Heart left ventricle (tissue), 16 donors: ENCODE measurements at regions not wholly inside any gene's neighbourhood (a gene's known extent, or its start where the extent isn't known, plus 50 kb on each side); places are given as distances from the start of the nearest gene placed in this dataset.

Source experiments
- ATAC-seq, 4 donors: fragments of 200-7000 bp; cut with Tn5 transposase; one replicate each; pipeline ENCODE4 v1.9.1; 2020 to 2022; ENCODE audit warnings: moderate library complexity in 4 of 4, mild to moderate bottlenecking in 3 of 4, moderate number of reproducible peaks in 1 of 4
- DNase-seq, 5 donors: peaks; one replicate each; pipeline ENCODE4 v3.0.0-alpha.2; 2020
- H3K27ac ChIP-seq, 12 donors: fragments of 200-600 bp; sonication (generic) in 4 of 12; one replicate each; pipeline versions ENCODE4 v1.5.0 to v1.8.0; 2016 to 2022; ENCODE audit warnings: mild to moderate bottlenecking in 2 of 12
- H3K27me3 ChIP-seq, 9 donors: fragments of 200-600 bp; sonication (generic) in 2 of 9; one replicate each; pipeline versions ENCODE4 v1.5.1 to v1.8.0; 2016 to 2022; ENCODE audit warnings: mild to moderate bottlenecking in 3 of 9
- H3K36me3 ChIP-seq, 9 donors: fragments of 200-600 bp; sonication (generic) in 2 of 9; one replicate each; pipeline versions ENCODE4 v1.5.0 to v1.8.0; 2018 to 2022; ENCODE audit warnings: mild to moderate bottlenecking in 2 of 9
- H3K4me1 ChIP-seq, 12 donors: fragments of 200-600 bp; sonication (generic) in 4 of 12; one replicate each; pipeline versions ENCODE4 v1.5.0 to v1.8.0; 2016 to 2022; ENCODE audit warnings: mild to moderate bottlenecking in 3 of 12
- H3K4me3 ChIP-seq, 12 donors: fragments of 200-600 bp; sonication (generic) in 4 of 12; one replicate each; pipeline versions ENCODE4 v1.5.0 to v1.8.0; 2017 to 2022; ENCODE audit warnings: mild to moderate bottlenecking in 9 of 12, moderate library complexity in 4 of 12
- H3K9me3 ChIP-seq, 12 donors: fragments of 200-600 bp; sonication (generic) in 4 of 12; one replicate each; pipeline versions ENCODE4 v1.5.0 to v1.8.0; 2016 to 2022; ENCODE audit warnings: mild to moderate bottlenecking in 1 of 12
- POLR2A ChIP-seq, 2 donors: fragments of 450-650 bp; IDR thresholded peaks; one replicate each; pipeline ENCODE4 v1.6.1; 2017; ENCODE audit warnings: antibody characterized with exemption in 2 of 2, mild to moderate bottlenecking in 2 of 2, moderate library complexity in 2 of 2
- WGBS, 4 donors: extraction: QIAGEN DNeasy Blood & Tissue Kit in 2 of 4; methylation state at CpG; one replicate each; pipeline versions ENCODE4 v1.1.5 to v1.1.7; 2013 to 2018; 5-methylcytosine and 5-hydroxymethylcytosine counted together
- intact Hi-C, 10 donors: fragments of 100-400 bp; cut with DNase I; formaldehyde crosslinking; loops; one replicate each; pipeline versions ENCODE4 v1.11.1 to v1.14.2; 2022
- TF ChIP-seq, protein P1 (sequence below), 12 donors: fragments of 200-600 bp; sonication (generic) in 4 of 12; IDR thresholded peaks; one replicate each; pipeline versions ENCODE4 v1.5.0 to v1.8.0; 2018 to 2022; ENCODE audit warnings: antibody characterized with exemption in 12 of 12, mild to moderate bottlenecking in 5 of 12
- donor health status: ischemic (EF 13 %, LVEDD 7.1; RV severe dilation, severe dysfunction).
- donor health status: healthy with polysubstance abuse.
- donor health status: DM: no; HTN: yes; CAD: no.
- donor health status: DM: no; HTN: no; CAD: no.
- donor health status: ischemic (EF 25% LVEDD 6.9; RV normal size, moderate dysfunction).
- donor health status: ischemic (EF 25% LVEDD 5.7; RV mildly dilated, moderate dysfunction).
- donor health status: healthy.
- donor health status: DM: yes; HTN: yes; CAD: no.
- donor health status: ischemic (EF 35%, LVEDD 5.7; RV mildly dilated, moderate dysfunction).
- donor health status: nonischemic (EF 11% LVEDD 7.7; RV severe dilation, severe dysfunction).
- donor health status: DM: yes; HTN: yes; CAD: no.
- donor health status: PGD.
- donor health status: ischemic (EF 29% LVEDD 5.4; RV normal size, mild dysfunction).
- donor health status: nonischemic (EF 23%, LVEDD 6.1; RV moderate dilation, normal function).

DNA sequence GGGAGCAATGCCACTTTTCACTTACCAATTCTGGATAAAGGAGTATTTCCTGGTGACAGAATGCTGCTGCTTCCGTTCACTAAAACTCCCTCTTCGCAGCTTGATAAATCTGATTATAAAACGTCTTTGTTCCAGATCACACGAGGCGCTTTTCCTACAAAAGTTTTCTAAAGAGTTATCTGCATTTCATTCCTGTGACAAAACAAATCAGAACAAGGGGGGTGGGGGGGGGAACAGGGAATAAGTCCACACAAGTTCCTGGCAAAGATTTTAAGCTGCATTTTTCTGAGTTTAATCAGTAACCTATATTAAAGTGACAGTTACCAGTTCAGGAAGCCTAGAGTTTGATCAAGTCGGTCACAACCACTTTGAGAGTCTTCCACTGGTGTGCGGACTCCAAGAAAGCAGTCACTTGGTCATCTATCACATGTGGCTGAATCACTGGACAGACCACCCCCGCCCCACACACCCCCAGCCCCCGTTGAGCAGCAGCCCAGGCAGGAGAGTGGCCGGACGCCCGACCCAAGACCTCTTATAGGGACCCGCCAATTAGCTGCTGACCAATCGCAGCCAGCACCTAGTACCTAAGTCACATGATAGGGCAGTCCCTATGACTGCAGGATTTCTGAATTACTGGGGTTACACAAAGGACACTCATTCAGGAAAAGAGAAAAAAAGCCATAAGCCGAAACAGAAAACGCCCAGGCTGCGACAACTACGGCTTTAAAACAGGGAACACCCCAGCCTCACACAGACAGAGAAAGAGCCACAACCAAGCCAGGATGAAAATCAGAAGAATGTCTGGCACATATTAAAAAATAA, 569.3 kb upstream of the DIPK2B start:
- Histone ChIP-seq H3K27ac (peak overlapping the region; percentile 8 to 84 (median 76)), H3K4me3 (peak overlapping the region in 11 of 12 donors; percentile 12 to 67 (median 52)), H3K9me3 (no peaks in the 10 kb centered on the region), H3K27me3 (peaks cover 0 to 41% (median 0%) of the 10 kb centered on the region in 9 donors), H3K36me3 (no peaks in the 10 kb centered on the region), H3K4me1 (peaks cover 0 to 39% (median 2%) of the 10 kb centered on the region in 12 donors)
- ATAC-seq, result peak; percentile 82 to 94 (median 92)
- TF ChIP-seq POLR2A (IDR thresholded peaks at IDR 0.05), result peak in 1 of 2 donors; percentile 54
- TF ChIP-seq, protein P1, sequence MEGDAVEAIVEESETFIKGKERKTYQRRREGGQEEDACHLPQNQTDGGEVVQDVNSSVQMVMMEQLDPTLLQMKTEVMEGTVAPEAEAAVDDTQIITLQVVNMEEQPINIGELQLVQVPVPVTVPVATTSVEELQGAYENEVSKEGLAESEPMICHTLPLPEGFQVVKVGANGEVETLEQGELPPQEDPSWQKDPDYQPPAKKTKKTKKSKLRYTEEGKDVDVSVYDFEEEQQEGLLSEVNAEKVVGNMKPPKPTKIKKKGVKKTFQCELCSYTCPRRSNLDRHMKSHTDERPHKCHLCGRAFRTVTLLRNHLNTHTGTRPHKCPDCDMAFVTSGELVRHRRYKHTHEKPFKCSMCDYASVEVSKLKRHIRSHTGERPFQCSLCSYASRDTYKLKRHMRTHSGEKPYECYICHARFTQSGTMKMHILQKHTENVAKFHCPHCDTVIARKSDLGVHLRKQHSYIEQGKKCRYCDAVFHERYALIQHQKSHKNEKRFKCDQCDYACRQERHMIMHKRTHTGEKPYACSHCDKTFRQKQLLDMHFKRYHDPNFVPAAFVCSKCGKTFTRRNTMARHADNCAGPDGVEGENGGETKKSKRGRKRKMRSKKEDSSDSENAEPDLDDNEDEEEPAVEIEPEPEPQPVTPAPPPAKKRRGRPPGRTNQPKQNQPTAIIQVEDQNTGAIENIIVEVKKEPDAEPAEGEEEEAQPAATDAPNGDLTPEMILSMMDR (IDR thresholded peaks at IDR 0.05), result no peak
- WGBS, 4 donors, result 28 to 58% (median 48%) methylated on average over 17 to 18 of the region's 18 CpGs
- intact Hi-C loops, result loop anchor here in 1 of 10 donors (10.0 kb wide), 1 partner anchor 65 kb away; no protein-coding TSS in a partner anchor
- DNase-seq, result peak; percentile 55 to 73 (median 65)

DNA sequence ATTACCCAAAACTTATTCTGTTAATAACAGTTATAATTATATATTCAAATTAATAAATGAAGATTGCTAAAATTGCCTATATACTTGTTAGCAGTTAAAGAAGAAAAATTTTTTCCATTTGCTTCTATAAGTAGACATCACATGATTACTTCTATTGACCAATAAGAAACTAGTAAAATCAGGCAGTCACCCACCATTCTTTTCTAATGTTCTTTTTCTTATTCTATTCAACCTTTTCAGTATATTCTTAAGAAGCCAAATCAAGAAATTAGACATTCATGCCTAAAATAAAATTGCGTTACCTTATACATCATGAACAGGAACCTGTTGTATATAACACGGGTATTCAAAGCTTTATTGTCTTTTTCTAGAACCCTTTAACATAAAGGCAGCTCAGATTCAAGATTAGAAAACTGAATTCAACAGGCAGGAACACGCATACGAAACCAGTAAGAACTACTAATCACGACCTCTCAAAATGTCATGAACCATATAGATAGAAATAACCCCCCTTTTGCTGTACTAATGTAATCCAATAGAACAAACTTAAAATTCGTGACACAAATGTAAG, 568.1 kb upstream of the DIPK2B start:
- H3K4me3 ChIP-seq, result peak overlapping the region in 11 of 12 donors; percentile 12 to 67 (median 52)
- WGBS, 4 donors, result 48 to 59% (median 53%) methylated on average over 6 of the region's 6 CpGs
- no peaks in the 10 kb centered on the region for H3K9me3 ChIP-seq
- peaks cover 0 to 42% (median 2%) of the 10 kb centered on the region in 12 donors for H3K4me1 ChIP-seq
- intact Hi-C loops, result no loop called here
- peak overlapping the region in 8 of 12 donors; percentile 52 to 84 (median 77) for H3K27ac ChIP-seq
- peaks cover 0 to 41% (median 0%) of the 10 kb centered on the region in 9 donors for H3K27me3 ChIP-seq
- no peaks in the 10 kb centered on the region for H3K36me3 ChIP-seq
- DNase-seq, result no peak
- TF ChIP-seq POLR2A (IDR thresholded peaks at IDR 0.05), result no peak
- TF ChIP-seq, protein P1 (IDR thresholded peaks at IDR 0.05), result no peak
- no peak for ATAC-seq

DNA sequence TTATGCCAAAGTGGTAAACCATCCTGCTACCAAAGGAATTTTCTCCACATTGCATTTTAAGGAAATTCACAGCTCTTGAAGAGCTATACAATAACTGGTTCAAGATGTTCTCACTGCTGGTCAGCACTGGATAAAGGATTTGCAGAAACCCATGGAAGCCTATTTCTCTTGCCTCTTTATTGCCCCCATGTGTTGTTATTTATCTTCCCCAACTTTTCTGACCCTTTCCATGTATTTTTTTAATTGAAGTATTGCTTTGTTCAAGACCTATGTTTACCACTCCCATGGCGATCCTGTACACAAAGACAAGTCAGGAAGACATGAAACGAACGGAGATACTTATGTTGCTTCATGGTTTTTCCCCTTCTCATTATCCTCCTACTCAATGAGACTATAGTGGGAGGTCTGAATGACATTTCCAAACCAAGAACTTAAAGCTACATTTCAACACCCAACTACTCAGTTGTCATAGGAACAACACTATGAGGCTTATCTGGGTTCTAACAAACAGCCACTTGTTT, 566.4 kb upstream of the DIPK2B start:
- DNase-seq, result no peak
- Histone ChIP-seq H3K9me3 (no peaks in the 10 kb centered on the region), H3K27ac (peak overlapping the region in 2 of 12 donors; percentile 81 to 82), H3K27me3 (peaks cover 0 to 40% (median 0%) of the 10 kb centered on the region in 9 donors), H3K4me1 (peaks cover 0 to 44% (median 0%) of the 10 kb centered on the region in 12 donors), H3K4me3 (peak overlapping the region in 9 of 12 donors; percentile 14 to 67 (median 56)), H3K36me3 (no peaks in the 10 kb centered on the region)
- TF ChIP-seq, protein P1 (IDR thresholded peaks at IDR 0.05), result no peak
- 42 to 63% (median 48%) methylated on average over 3 of the region's 3 CpGs for WGBS, 4 donors
- ATAC-seq, result no peak
- intact Hi-C loops, result no loop called here

DNA sequence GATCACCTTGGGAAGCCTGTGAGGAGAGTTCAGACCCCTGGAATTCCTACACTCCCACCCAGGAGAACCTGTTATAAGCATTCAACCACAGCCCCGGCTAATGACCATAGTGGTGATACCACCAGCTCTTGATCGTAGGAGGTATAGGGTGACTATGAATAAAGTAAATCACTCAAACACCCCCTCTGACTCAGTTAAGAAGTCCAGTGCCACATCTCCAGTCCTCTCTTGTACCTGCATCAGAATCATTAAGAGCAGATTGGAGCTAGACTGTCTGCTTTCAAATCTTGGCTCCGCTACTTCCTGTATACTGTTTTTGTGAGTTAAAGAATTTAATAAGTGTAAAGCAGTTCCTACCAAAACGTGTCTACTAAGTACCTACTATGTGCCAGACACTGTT, 565.1 kb upstream of the DIPK2B start:
- H3K27me3 ChIP-seq, result peaks cover 0 to 41% (median 0%) of the 10 kb centered on the region in 9 donors
- H3K4me1 ChIP-seq, result peaks cover 0 to 43% (median 0%) of the 10 kb centered on the region in 12 donors
- H3K36me3 ChIP-seq, result no peaks in the 10 kb centered on the region
- H3K9me3 ChIP-seq, result no peaks in the 10 kb centered on the region
- no peak overlapping the region for H3K27ac ChIP-seq
- peak overlapping the region in 1 of 12 donors; percentile 62 for H3K4me3 ChIP-seq
- intact Hi-C loops, result no loop called here
- TF ChIP-seq, protein P1 (IDR thresholded peaks at IDR 0.05), result no peak
- TF ChIP-seq POLR2A (IDR thresholded peaks at IDR 0.05), result no peak
- no peak for DNase-seq
- WGBS, 4 donors, result 71 to 86% (median 82%) methylated on average over 4 of the region's 4 CpGs
- no peak for ATAC-seq
